H9 (cell line): ENCODE measurements at regions not wholly inside any gene's neighbourhood (a gene's known extent, or its start where the extent isn't known, plus 50 kb on each side); places are given as distances from the start of the nearest gene placed in this dataset.

ENCODE experiments used
- DNase-seq: peaks from one replicate; pipeline ENCODE4 v3.0.0-alpha.2; 2017
- H2AFZ ChIP-seq: one replicate; pipeline ENCODE4 v1.6.1; 2013; ENCODE audit warnings: mild to moderate bottlenecking, low read length, control low read depth, moderate library complexity
- H2AK5ac ChIP-seq: 2 replicates; pipeline ENCODE4 v1.6.1; 2013; ENCODE audit warnings: low read length, control low read depth, mixed read lengths; ENCODE audit not compliant: insufficient read length
- H2BK120ac ChIP-seq: one replicate; pipeline ENCODE4 v1.6.1; 2013; ENCODE audit warnings: low read depth, mild to moderate bottlenecking, low read length, control low read depth, inconsistent platforms; ENCODE audit not compliant: poor library complexity, severe bottlenecking
- H2BK12ac ChIP-seq: 2 replicates; pipeline ENCODE4 v1.6.1; 2013; ENCODE audit warnings: low read length, control low read depth, mixed read lengths, low read depth; ENCODE audit not compliant: insufficient read length
- H2BK15ac ChIP-seq: 2 replicates; pipeline ENCODE4 v1.6.1; 2013; ENCODE audit warnings: low read depth, low read length, control low read depth
- H2BK20ac ChIP-seq: one replicate; pipeline ENCODE4 v1.6.1; 2013; ENCODE audit warnings: low read depth, mild to moderate bottlenecking, low read length, control low read depth, inconsistent platforms; ENCODE audit not compliant: poor library complexity, severe bottlenecking
- H2BK5ac ChIP-seq: 2 replicates; pipeline ENCODE4 v1.6.1; 2013; ENCODE audit warnings: low read length, control low read depth, mixed read lengths; ENCODE audit not compliant: insufficient read length
- H3K14ac ChIP-seq: 2 replicates; pipeline ENCODE4 v1.6.1; 2013; ENCODE audit warnings: low read length, control low read depth; ENCODE audit not compliant: insufficient read depth
- H3K18ac ChIP-seq: 2 replicates; pipeline ENCODE4 v1.6.1; 2013; ENCODE audit warnings: low read depth, mild to moderate bottlenecking, mixed read lengths, low read length, control low read depth; ENCODE audit not compliant: insufficient read length
- H3K23ac ChIP-seq: 2 replicates; pipeline ENCODE4 v1.6.1; 2013; ENCODE audit warnings: low read length, control low read depth, mixed read lengths, low read depth; ENCODE audit not compliant: insufficient read length
- H3K23me2 ChIP-seq: 2 replicates; pipeline ENCODE4 v1.6.1; 2013; ENCODE audit warnings: low read depth, mild to moderate bottlenecking, mixed read lengths, low read length, control low read depth; ENCODE audit not compliant: insufficient read length, poor library complexity, severe bottlenecking
- H3K27ac ChIP-seq: 2 replicates; pipeline ENCODE4 v1.5.1; 2013; ENCODE audit warnings: low read length, control low read depth, mixed read lengths, low read depth; ENCODE audit not compliant: insufficient read length
- H3K27me3 ChIP-seq: 2 replicates; pipeline ENCODE4 v1.6.1; 2013; ENCODE audit warnings: low read length, control low read depth, inconsistent platforms; ENCODE audit not compliant: insufficient read depth
- H3K4ac ChIP-seq: 2 replicates; pipeline ENCODE4 v1.6.1; 2013; ENCODE audit warnings: low read depth, mild to moderate bottlenecking, control low read depth, inconsistent platforms, low read length, moderate library complexity
- H3K4me1 ChIP-seq: 2 replicates; pipeline ENCODE4 v1.6.1; 2013; ENCODE audit warnings: low read length, control low read depth, inconsistent platforms; ENCODE audit not compliant: insufficient read depth
- H3K4me2 ChIP-seq: 2 replicates; pipeline ENCODE4 v1.6.1; 2013; ENCODE audit warnings: low read length, control low read depth, mixed read lengths; ENCODE audit not compliant: insufficient read length, insufficient read depth
- H3K56ac ChIP-seq: 2 replicates; pipeline ENCODE4 v1.6.1; 2013; ENCODE audit warnings: low read depth, mild to moderate bottlenecking, mixed read lengths, low read length, control low read depth; ENCODE audit not compliant: insufficient read length
- H3K79me1 ChIP-seq: 2 replicates; pipeline ENCODE4 v1.6.1; 2013; ENCODE audit warnings: low read depth, mild to moderate bottlenecking, moderate library complexity, low read length, control low read depth, inconsistent platforms; ENCODE audit not compliant: insufficient read depth, poor library complexity, severe bottlenecking
- H3K79me2 ChIP-seq: 2 replicates; pipeline ENCODE4 v1.6.1; 2013; ENCODE audit warnings: low read length, control low read depth, inconsistent platforms; ENCODE audit not compliant: insufficient read depth
- H3K9ac ChIP-seq: 2 replicates; pipeline ENCODE4 v1.6.1; 2013; ENCODE audit warnings: low read length, control low read depth, mixed read lengths; ENCODE audit not compliant: insufficient read length; ENCODE audit errors: extremely low read depth
- H3K9me3 ChIP-seq: one replicate; pipeline ENCODE4 v1.6.1; 2013; ENCODE audit warnings: low read depth, low read length, inconsistent platforms; ENCODE audit not compliant: control insufficient read depth
- H3T11ph ChIP-seq: one replicate; pipeline ENCODE4 v1.6.1; 2013; ENCODE audit warnings: mild to moderate bottlenecking, low read length, control low read depth, inconsistent platforms
- H4K20me1 ChIP-seq: one replicate; pipeline ENCODE4 v1.6.1; 2013; ENCODE audit not compliant: control insufficient read depth, insufficient read length, insufficient read depth
- H4K5ac ChIP-seq: 2 replicates; pipeline ENCODE4 v1.6.1; 2013; ENCODE audit warnings: low read depth, mild to moderate bottlenecking, mixed read lengths, low read length, control low read depth; ENCODE audit not compliant: insufficient read length
- H4K8ac ChIP-seq: replicated peaks from 2 replicates; pipeline ENCODE4 v1.6.1; 2013; ENCODE audit warnings: low read length, control low read depth, mixed read lengths, low read depth; ENCODE audit not compliant: insufficient read length
- H4K91ac ChIP-seq: 2 replicates; pipeline ENCODE4 v1.6.1; 2013; ENCODE audit warnings: low read depth, mild to moderate bottlenecking, moderate library complexity, mixed read lengths, low read length, control low read depth; ENCODE audit not compliant: insufficient read length
- H3K27ac Mint-ChIP-seq, 3 experiments: 2 replicates in 2 of 3; 3 replicates in 1 of 3; pipeline ENCODE4 v1.8.0; 2020 to 2021; ENCODE audit warnings: mixed read lengths in 3 of 3, mild to moderate bottlenecking in 1 of 3, moderate library complexity in 1 of 3
- H3K27me3 Mint-ChIP-seq: 2 replicates; pipeline ENCODE4 v1.8.0; 2021; ENCODE audit warnings: low read depth, mild to moderate bottlenecking, moderate library complexity, mixed read lengths
- H3K36me3 Mint-ChIP-seq, 3 experiments: 2 replicates in 2 of 3; 3 replicates in 1 of 3; pipeline ENCODE4 v1.8.0; 2020 to 2021; ENCODE audit warnings: low read depth in 3 of 3, mixed read lengths in 3 of 3; ENCODE audit not compliant: insufficient read depth in 1 of 3
- H3K4me1 Mint-ChIP-seq, 2 experiments: 2 replicates each; pipeline ENCODE4 v1.8.0; 2020; ENCODE audit warnings: mixed read lengths in 2 of 2
- H3K4me3 Mint-ChIP-seq, 2 experiments: 2 replicates in 1 of 2; 3 replicates in 1 of 2; pipeline ENCODE4 v1.8.0; 2020 to 2021; ENCODE audit warnings: mild to moderate bottlenecking in 2 of 2, mixed read lengths in 2 of 2, moderate library complexity in 1 of 2
- H3K9me3 Mint-ChIP-seq, 2 experiments: 2 replicates in 1 of 2; 3 replicates in 1 of 2; pipeline ENCODE4 v1.8.0; 2020; ENCODE audit warnings: mild to moderate bottlenecking in 2 of 2, mixed read lengths in 2 of 2, moderate library complexity in 1 of 2
- WGBS: extraction: QIAGEN DNeasy Blood & Tissue Kit; methylation state at CpG from one replicate; pipeline ENCODE4 v1.1.7; 2013; ENCODE audit warnings: missing lambda C conversion rate, low lambda C conversion rate, mixed read lengths; ENCODE audit not compliant: insufficient read length; ENCODE audit errors: extremely low coverage; 5-methylcytosine and 5-hydroxymethylcytosine counted together
- TF ChIP-seq, protein P1 (sequence below): fragments of 200-600 bp; sonication (generic); conservative IDR thresholded peaks from 3 replicates; pipeline ENCODE4 v1.8.0; 2021; ENCODE audit warnings: antibody characterized with exemption, mild to moderate bottlenecking

DNA sequence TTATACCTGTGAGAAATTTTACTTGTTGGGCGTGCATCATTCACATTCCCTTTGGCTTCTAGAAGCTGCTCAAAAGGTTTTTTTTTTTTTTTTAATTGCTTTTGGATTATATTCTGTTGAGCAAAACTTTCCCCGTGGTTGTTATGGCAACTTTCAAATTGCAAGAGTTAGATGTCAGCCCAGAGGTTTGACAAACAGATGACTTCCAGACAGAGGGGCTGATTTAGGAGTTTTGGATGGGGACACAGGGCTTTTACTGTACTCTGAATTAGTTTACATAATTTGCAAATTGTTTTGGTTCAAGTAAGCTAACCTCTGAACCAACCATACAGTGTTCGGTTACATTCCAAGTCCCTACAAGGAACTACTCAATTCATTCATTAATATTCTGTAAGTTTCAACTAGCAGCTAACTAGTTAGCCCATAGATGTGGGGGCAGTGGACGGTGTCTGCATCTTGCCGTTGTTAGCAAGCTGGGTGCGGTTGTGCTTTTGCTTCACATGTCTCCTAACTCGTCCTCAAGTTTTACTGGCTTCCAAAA, 66.4 kb upstream of the JAZF1 start:
- Histone ChIP-seq H3K27me3 (no peaks in the 10 kb centered on the region), H3K18ac (no peak overlapping the region), H4K91ac (no peak overlapping the region), H3T11ph (no peak overlapping the region), H3K4me1 (peaks cover 2% of the 10 kb centered on the region; the same call in 1 of the 2 replicates), H3K79me1 (no peaks in the 10 kb centered on the region), H3K56ac (no peak overlapping the region), H3K23me2 (no peaks in the 10 kb centered on the region), H4K8ac (no peak overlapping the region), H2BK12ac (no peak overlapping the region), H3K27ac (no peak overlapping the region), H4K5ac (no peak overlapping the region), H2BK20ac (peak overlapping the region; percentile 90), H2BK15ac (no peak overlapping the region), H2BK5ac (no peak overlapping the region), H3K79me2 (no peaks in the 10 kb centered on the region), H3K14ac (no peak overlapping the region), H2BK120ac (no peak overlapping the region), H3K9me3 (no peaks in the 10 kb centered on the region), H3K9ac (no peak overlapping the region), H3K4ac (no peak overlapping the region), H3K23ac (no peak overlapping the region), H2AFZ (peak overlapping the region; percentile 62), H3K4me2 (no peak overlapping the region), H2AK5ac (no peak overlapping the region), H4K20me1 (no peaks in the 10 kb centered on the region)
- peaks cover 0 to 7% (median 6%) of the 10 kb centered on the region in 3 experiments; a peak in 4 of 7 replicates for H3K36me3 Mint-ChIP-seq
- WGBS, result no CpG with 5 or more reads among the region's 7 CpGs
- H3K27me3 Mint-ChIP-seq, result no peaks in the 10 kb centered on the region
- H3K27ac Mint-ChIP-seq, result no peak overlapping the region
- TF ChIP-seq, protein P1, sequence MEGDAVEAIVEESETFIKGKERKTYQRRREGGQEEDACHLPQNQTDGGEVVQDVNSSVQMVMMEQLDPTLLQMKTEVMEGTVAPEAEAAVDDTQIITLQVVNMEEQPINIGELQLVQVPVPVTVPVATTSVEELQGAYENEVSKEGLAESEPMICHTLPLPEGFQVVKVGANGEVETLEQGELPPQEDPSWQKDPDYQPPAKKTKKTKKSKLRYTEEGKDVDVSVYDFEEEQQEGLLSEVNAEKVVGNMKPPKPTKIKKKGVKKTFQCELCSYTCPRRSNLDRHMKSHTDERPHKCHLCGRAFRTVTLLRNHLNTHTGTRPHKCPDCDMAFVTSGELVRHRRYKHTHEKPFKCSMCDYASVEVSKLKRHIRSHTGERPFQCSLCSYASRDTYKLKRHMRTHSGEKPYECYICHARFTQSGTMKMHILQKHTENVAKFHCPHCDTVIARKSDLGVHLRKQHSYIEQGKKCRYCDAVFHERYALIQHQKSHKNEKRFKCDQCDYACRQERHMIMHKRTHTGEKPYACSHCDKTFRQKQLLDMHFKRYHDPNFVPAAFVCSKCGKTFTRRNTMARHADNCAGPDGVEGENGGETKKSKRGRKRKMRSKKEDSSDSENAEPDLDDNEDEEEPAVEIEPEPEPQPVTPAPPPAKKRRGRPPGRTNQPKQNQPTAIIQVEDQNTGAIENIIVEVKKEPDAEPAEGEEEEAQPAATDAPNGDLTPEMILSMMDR, result no peak
- no peak for DNase-seq
- no peak overlapping the region for H3K4me3 Mint-ChIP-seq
- peaks cover 7 to 8% of the 10 kb centered on the region in 2 experiments; a peak in 4 of 5 replicates for H3K9me3 Mint-ChIP-seq
- peaks cover 4 to 9% of the 10 kb centered on the region in 2 experiments for H3K4me1 Mint-ChIP-seq
